ENCODE measurements at regions not wholly inside any gene's neighbourhood (a gene's known extent, or its start where the extent isn't known, plus 50 kb on each side); places are given as distances from the start of the nearest gene placed in this dataset.

DNA sequence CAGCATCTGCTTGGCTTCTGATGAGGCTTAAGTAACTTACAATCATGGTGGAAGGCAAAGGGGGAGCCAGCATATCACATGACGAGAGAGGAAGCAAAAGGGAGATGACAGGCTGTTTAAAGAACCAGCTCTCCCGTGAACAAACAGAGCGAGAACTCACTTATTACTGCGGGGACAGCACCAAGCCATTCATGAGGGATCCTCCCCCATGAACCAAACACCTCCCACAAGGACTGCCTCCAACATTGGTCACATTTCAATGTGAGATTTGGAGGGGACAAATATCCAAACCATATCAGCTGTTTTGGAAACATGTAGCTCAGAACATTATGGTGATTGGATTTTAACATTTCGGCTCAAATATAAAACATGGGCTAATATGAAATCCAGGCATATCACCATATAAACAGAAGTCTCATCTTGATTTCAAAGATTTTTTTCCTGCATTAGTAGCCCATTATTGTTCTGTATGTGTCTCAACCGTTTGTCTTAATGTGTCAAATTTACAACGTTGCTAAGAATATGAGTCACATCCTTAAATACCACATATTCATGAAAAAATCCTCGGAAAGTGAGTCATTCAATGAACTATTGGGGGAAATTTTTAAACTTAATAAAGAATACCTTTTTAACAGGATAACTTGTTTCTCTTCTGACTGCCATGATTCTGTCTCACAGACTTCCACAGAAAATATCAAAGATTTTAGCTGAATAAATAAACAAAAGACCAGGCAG, 894.3 kb downstream of the TFAP2A start:
- intact Hi-C loops (cut with micrococcal nuclease) = loop anchor here (10.0 kb wide), 1 partner anchor 536 kb away; no protein-coding TSS in a partner anchor
- Histone ChIP-seq H3K9me2 (ENCODE audit: insufficient read depth) (no peaks in the 10 kb centered on the region), H3K4me2 (ENCODE audit: low read length) (peak overlapping the region; percentile 65), H2AFZ (ENCODE audit: low read depth, low read length, poor library complexity, severe bottlenecking) (peak overlapping the region; percentile 81), H3K9me3 (ENCODE audit: control insufficient read depth in 1 of 2, insufficient read depth in 1 of 2, low read depth in 1 of 2, low read length in 2 of 2) (no peaks in the 10 kb centered on the region), H3K4me3 (replicated peaks in 1 of 2; ENCODE audit: low read depth in 1 of 2, low read length in 2 of 2) (peak overlapping the region in 1 of 2 experiments; percentile 8; a peak in 2 of 4 replicates), H3K9ac (ENCODE audit: low read length) (no peak overlapping the region), H4K20me1 (ENCODE audit: insufficient read depth) (no peaks in the 10 kb centered on the region), H3K36me3 (ENCODE audit: control insufficient read depth in 1 of 2, insufficient read depth in 2 of 2, low read length in 2 of 2) (no peaks in the 10 kb centered on the region), H3K4me1 (ENCODE audit: control insufficient read depth in 1 of 2, insufficient read depth in 2 of 2, low read length in 2 of 2) (peaks cover 28 to 40% of the 10 kb centered on the region in 2 experiments), H3K27me3 (ENCODE audit: insufficient read depth, low read length) (no peaks in the 10 kb centered on the region), H3K79me2 (ENCODE audit: insufficient read depth, low read length) (no peaks in the 10 kb centered on the region), H3K27ac (ENCODE audit: low read depth, low read length) (no peak overlapping the region; the same call in 1 of the 2 replicates)
- no TSS peak for BruUV-seq (replicated peaks)
- ATAC-seq (peak; percentile 71), DNase-seq (ENCODE audit: low read depth, low spot score) (peak; percentile 35)
- POLR2A ChIA-PET = no interaction called here
- CTCF ChIA-PET = no interaction called here
- TF ChIP-seq SP1 (IDR thresholded peaks at IDR 0.05; ENCODE audit: low read depth) = peak; percentile 53; the same call in 1 of the 2 replicates
- no peak for TF ChIP-seq TCF7L2 (IDR thresholded peaks at IDR 0.05; ENCODE audit: borderline replicate concordance, extremely low read depth, insufficient read depth, insufficient read length)
- TF ChIP-seq JUND (IDR thresholded peaks at IDR 0.05) = peak; percentile 70
- TF ChIP-seq, protein P1, sequence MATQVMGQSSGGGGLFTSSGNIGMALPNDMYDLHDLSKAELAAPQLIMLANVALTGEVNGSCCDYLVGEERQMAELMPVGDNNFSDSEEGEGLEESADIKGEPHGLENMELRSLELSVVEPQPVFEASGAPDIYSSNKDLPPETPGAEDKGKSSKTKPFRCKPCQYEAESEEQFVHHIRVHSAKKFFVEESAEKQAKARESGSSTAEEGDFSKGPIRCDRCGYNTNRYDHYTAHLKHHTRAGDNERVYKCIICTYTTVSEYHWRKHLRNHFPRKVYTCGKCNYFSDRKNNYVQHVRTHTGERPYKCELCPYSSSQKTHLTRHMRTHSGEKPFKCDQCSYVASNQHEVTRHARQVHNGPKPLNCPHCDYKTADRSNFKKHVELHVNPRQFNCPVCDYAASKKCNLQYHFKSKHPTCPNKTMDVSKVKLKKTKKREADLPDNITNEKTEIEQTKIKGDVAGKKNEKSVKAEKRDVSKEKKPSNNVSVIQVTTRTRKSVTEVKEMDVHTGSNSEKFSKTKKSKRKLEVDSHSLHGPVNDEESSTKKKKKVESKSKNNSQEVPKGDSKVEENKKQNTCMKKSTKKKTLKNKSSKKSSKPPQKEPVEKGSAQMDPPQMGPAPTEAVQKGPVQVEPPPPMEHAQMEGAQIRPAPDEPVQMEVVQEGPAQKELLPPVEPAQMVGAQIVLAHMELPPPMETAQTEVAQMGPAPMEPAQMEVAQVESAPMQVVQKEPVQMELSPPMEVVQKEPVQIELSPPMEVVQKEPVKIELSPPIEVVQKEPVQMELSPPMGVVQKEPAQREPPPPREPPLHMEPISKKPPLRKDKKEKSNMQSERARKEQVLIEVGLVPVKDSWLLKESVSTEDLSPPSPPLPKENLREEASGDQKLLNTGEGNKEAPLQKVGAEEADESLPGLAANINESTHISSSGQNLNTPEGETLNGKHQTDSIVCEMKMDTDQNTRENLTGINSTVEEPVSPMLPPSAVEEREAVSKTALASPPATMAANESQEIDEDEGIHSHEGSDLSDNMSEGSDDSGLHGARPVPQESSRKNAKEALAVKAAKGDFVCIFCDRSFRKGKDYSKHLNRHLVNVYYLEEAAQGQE (IDR thresholded peaks at IDR 0.05; ENCODE audit: low read depth) = no peak
- peak; percentile 83 for TF ChIP-seq FOSL1 (IDR thresholded peaks at IDR 0.05; ENCODE audit: low read depth)
- peak; percentile 24; the same call in 1 of the 2 replicates for TF ChIP-seq CEBPB (IDR thresholded peaks at IDR 0.05; ENCODE audit: low read depth)
- RAD21 ChIA-PET (ENCODE audit: low non-redundant PET in 1 of 2, low total read pairs in 2 of 2, uncharacterized antibody in 2 of 2, unreplicated experiment in 2 of 2) = no interaction called here
